ENCODE measurements at regions not wholly inside any gene's neighbourhood (a gene's known extent, or its start where the extent isn't known, plus 50 kb on each side); places are given as distances from the start of the nearest gene placed in this dataset.

DNA sequence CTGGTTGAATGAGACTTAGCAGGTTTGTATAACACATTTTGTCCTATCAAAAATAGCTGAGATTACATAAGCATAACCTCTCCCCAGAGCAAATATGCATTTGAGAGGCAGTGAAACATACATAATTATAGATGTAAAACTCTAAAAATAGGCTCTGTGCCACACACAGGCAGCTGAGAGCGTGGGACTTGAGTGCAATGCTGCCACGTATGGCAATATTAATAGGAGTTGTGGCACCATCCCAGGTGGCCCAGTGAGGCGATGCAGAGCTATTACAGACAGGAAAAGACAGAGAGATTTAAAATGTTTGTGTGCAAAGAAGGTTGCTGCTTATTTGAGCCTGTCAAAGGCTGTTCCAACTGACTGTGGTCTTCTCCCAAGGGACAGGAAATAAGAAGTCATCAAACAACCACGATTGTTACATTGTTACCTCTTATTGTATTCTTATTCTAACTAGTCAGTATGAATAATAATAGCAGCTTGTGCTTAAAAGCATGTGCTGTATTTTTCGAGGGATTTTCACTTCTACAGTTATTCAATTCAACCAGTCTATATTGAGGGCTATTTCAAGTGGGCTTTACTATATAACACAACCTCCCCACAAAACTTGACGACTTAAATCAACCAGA lies 116.5 kb downstream of the SALL1 start:
- DNase-seq = no peak

DNA sequence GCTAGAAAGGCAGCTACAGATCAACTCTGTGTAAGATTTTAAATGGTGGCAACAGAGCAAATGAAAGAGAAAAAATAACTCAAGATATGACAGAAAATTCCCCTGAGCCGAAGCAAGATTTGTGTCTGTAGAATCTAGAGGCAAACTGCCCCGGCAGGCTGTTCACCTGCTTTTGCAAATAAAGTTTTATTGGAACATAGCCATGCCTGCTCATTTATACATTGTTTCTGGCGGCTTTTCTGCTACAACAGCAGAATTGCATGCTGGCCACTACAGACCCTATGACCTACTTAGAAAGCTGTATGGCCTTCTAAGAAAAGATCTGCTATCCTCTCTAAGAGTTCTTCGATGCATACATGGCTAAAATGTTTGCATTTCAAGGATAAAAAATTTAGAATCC lies 119.5 kb downstream of the SALL1 start:
- DNase-seq = no peak

DNA sequence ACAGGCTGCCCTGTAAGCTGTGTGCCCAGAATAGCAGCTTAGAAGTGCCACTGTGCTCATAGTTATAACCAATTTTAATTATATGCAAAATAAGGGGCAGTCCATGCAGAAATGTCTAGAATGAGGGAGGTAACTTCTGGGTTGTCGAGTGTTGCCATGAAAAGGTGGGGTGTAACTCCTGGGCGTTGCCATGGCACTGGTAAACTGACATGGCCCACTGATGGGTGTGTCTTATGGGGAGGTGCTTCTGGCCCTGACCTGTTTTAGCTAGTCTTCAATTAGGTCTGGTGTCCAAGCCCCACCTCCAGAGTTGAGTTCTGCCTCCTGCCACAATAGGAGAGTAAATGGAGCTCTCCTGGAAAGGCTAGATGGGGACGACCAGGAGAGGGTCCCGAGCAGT lies 120.6 kb downstream of the SALL1 start:
- no peak for DNase-seq

DNA sequence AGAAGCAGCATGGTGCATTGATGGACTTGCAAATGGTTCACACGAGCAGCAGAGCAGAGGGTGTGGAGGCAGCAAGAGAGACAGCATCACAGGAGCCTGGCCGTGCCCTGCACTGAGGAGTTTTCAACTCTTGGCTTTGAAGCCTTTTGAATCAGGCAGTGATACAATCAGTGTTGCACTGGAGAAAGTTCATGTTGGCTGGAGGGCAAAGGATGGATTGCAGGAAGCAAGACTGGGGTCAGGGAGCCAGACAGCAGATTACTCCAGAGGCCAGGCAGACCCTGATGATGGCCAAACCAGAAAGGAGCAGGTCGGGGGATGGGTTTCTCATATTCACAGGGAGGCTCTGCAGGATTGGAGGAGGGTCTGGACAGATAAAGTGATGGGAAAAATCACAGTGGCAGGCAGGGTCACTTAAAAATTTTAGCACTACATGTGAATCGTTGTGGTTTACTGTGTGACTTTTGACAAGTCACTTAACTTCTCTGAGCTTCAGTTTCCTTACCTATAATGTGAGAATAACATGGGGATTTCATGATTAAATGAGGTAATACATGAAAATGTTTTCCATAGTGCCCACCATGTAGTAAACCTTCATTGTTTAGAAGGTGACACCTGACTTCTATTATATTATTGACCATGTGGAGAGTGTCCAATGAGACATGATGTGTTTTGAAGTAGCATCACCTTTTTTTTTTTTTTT lies 125.3 kb downstream of the SALL1 start:
- no peak for DNase-seq

DNA sequence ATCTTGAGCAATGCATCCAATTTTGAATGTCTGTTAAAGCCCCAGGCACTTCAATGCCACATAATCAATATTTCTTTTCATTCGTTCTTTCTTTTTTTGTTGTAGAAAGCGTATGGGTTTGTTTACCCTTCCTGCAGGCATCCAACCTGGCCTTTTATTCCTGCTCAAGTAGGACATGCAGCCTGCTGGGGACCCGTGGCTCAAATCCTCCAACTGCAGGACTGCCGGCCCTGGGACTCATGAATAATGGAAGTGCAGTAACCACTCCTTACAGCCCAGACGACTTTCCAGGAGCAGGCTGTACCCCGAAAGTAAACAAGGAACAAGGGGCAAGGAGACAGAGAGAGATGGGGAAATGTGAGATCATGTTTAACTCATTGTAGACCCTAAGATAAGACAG lies 126.4 kb downstream of the SALL1 start:
- no peak for DNase-seq

DNA sequence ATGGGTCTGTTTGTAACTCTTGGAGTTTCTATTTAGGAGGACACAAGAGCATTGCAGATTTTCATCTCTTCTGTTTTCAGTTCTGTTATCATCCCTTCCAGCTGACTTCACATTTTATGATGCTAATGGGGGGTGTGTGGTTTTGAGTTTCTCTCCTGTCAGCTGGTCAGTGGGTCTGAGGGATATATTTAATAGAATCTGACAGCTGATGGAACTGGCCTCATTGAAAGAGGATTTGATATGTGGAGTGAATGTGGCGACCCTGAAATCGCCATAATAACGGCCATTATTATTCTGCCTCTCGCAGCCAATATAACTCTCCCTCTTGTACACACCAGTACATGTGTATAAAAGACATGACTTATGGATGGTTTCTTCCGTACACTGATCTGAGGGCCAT lies 128.1 kb downstream of the SALL1 start:
- DNase-seq = no peak

DNA sequence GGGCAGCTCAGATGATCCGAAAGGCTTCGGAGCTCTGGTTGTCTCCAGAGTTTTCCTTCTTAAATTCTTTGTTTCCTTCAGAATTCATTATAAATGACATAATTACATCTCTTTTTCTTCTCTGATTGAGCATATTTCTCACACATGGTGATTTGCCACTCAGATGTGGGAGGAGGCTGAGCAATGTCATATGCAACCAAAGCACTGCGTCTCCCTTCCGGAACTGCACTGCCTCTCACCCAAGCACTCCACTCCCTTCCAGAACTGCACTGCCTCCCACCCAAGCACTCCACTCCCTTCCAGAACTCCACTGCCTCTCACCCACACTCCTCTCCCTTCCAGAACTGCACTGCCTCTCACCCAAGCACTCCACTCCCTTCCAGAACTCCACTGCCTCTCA lies 131.5 kb downstream of the SALL1 start:
- DNase-seq = no peak

DNA sequence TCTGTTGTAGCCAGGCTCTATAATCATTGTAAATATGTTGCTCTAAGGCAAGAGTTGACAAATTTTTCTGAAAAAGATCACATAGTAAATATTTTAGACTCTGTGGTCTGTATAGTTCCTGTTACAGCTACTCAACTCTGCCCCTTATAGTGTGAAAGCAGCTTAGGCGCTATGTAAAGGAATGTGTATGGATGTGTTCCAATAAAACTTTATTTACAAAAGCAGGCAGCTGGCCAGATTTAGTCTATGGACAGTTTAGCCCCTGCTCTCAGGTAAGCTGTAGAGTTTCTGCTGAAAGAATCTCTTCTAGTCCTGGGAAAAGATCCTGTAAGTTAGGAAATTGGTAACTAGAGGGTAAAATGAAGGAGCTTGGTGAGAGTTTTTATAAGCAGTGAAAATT lies 133.1 kb downstream of the SALL1 start:
- no peak for DNase-seq

DNA sequence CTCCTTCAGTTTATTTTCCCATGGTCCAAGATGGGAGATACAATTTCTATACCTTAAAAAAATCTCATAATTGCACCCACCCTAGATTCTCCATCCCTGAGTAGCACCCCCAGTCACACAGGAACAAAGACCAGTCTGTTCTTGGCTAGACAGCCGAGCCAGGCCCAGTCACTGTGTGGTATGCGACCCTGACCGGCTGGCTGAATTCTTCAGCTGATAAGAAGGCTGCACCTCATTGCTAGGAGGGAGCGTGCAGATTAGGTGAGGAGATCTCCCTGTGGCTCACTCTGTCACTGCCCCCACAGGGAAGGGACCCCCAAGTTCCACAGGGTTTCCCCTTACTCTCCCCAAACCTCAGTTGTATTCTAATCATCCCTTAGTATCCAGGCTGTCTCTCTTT lies 138.7 kb downstream of the SALL1 start:
- DNase-seq = no peak

DNA sequence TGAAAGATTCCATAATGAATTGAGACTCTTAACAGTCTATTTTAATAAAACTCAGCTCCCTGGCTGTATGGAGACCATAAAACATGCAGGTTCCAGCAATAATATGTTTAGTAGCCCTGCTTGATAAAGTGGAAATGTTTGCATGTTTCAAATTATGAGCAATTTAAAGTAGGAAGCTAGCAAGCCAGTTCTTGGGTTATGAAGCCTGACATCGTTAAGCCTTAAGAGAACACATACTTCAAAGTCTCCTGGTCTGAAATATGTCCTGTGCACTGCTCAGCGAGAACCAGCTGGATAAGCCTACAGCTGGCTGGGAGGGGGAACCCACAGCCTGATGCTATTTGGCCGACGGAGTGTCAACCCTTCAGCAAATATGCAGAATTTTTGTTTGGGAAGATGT lies 140.3 kb downstream of the SALL1 start:
- DNase-seq = no peak

DNA sequence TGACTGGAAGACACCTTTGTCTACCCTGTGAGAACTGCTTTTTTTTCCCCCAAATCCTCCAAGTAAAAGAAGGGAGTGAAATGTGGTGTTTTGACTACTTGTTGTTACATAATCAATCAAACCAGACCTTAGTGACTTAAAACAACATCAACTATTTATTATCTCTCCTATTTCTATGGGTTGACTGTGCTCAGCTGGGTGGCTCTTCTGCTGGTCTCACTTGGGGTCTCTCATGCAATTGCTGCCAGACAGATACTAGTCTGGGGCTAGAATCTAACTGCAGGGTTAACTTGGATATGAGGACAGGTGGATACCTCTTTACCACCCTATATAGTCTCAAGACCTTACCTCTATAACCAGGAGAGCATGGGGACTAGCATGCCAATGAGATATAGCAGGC lies 141.3 kb downstream of the SALL1 start:
- DNase-seq = no peak

DNA sequence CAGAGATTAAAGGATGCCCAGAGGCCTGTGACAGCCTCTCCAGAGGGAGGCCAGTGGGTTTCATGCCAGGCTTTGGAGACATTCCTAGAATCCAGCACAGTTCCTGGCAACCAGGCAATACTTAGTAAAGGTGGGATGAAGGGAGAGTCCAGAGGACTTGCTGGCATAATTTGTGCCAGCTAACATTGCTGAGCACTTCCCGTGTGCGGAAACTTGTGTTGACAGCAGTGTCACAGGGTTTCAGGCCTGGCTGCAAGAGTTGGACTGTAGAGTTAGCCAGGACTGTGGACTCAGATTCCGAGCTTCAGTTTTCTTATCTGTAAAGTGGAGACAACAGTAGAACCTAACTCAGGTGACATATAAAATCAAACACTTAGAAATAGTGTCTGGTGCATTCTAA lies 141.7 kb downstream of the SALL1 start:
- no peak for DNase-seq

DNA sequence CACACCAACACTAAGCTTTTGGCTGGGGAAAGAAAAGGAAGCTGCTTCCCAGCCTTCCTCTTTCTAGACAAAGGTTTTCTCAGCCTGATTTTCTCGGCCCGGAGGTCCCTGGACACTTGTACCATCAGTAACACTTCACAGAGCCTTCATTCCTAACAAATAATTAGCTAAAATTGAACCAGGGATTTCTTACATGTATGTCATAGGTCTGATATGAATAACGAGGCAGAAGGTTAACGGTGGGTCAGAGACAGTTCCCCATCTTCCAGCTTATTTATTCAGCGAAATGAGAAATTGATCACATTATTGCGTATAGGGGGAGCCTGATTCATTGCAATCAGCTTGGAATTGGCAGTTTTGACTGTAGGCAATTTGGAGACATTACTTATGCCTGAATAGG lies 142.5 kb downstream of the SALL1 start:
- no peak for DNase-seq

DNA sequence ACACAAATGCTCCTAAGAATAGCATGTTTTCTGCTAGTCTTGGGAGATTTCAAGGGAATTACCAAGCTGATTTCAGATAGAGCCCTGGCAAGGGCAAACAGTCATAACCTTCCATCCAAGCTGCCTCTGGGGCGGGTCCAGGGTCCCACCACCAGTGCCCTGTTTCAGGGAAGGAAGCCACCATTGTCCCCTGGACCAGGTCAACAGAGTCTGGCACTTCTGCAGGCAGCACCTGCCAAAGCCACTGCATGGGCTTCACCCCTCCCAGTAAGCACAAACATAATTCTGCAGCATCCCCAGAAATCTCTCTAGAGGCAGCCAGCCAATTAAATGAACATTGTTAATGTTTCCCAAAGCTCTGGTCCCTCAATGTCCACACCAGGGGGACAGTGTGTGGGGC lies 143.0 kb downstream of the SALL1 start:
- DNase-seq = no peak

DNA sequence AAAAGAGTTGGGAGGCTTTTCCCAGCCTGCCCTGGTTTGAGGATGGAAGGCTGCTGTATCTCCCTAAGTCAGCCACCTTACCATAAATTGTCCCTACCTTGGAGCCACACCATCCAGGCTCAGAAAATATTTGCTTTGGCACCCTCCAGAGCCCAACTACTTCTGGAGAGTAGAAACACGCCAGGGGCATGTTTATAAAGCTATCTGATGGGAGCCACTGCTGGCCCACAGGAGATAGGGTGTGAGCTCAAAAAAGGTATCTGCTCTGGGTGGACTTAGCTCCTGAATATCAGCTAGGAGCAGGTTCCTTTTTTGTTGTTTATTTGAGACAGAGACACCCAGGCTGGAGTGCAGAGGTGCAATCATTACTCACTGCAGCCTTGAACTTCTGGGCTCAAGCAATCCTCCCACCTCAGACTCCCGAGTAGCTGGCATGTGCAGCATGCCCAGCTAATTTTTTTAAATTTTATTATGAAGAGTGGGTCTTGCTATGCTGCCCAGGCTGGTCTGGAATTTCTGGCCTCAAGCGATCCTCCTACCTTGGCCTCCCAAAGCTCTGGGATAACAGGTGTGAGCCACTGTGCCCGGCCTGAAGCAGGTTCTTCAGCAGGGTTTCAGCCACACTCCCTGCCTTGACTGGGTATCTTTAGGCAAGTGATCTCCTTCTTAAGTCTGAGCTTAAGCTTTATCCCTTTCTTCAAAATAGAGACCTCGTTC lies 147.1 kb downstream of the SALL1 start:
- no peak for DNase-seq

DNA sequence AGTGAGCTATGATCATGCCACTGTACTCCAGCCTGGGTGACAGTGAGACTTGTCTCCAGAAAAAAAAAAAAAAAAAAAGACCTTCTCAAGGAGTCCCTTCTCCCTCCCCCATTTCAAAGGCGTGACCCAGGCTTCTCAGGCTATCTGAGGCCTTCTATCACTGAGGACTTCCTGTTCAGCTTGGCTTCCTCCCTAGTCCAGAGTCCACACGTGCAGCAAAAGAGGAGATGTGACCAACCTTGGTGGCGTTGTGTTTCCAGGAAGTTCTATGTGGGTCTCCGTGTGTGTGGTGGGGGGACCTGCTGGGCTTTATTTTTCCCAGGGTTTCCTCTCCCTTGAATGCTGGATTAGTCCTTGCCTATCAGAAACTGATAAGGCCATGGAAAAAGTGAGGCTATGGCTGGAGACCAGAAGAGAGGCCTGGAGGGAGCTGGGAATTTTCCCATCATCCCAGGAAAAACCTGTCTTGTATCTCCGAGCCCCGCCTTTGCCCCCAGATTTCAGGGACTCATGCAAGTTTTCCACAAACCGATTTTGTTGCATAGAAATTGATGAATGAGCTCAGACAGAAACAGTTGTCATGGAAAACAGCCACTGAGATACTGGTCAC lies 148.1 kb downstream of the SALL1 start:
- no peak for DNase-seq

DNA sequence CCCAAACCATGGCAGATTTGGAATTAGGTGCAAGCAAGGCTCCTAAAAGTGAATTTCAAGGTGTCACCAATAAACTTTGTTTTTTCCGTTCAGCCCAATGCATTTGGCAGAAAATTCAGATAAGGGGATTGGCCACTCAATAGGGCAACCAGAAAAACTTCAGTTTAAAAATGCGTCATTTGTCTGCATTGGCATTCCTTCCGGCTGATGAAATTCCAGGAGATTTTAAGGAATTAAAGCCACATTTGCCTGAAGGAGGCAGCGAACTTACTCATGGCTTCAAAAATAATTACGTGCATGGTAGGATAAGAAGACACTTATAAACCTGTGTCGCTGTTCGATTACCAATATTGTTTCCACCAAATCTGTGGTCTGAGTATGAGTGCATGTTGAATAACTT lies 151.9 kb downstream of the SALL1 start:
- DNase-seq = no peak

DNA sequence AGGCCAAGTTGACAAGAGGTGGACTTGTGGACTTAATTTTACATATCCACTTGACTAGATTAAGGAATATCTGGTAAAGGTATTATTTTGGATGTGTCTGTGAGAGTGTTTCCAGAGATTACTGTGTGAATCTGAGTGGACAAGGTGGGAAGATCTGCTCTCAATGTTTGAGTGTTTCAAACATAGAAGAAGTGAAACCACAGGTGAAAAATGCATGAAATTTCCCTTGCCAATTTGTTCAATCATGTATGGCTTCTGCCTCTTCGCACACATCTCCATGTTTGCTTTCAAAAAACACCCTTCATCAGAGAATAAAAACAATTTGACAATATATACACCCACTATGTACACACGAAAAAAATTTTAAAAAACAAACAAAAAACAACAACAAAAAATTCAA lies 152.7 kb downstream of the SALL1 start:
- DNase-seq = no peak

DNA sequence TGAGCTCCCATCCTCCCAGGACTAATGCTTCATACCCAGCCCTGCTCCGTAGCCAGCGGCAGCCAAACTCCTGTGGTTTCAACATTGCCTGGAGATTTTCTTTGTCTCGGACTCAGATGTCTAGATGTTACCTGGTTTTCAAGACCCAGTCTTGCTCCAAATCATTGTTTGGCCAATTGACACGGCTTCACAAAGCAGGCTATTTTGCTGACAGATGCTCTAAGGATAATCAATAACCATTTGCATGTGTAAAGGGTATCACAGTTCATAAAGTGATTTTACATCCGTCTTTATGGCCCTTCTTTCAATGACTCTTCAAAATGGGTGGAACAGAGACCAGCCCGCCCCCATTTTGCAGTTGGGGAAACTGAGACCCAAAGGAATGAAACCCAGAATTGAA lies 153.4 kb downstream of the SALL1 start:
- DNase-seq = no peak

DNA sequence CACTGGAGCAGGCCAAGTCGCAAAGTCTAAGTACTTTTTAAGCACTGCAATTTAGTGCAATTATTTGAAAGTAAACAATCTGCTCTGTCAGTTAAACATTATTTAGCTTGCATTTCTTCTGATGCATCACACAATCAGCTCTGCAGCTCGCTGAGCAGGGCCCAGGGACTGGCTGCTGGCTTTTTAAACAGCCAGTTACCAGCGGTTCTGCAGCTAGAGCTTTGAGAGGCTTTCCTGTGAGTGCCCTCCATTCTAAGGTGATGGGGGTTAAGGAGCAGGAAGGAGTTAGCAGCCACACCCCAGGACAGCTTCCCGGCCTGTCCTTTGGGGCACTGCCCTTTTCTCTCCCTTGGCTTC lies 154.3 kb downstream of the SALL1 start:
- no peak for DNase-seq

DNA sequence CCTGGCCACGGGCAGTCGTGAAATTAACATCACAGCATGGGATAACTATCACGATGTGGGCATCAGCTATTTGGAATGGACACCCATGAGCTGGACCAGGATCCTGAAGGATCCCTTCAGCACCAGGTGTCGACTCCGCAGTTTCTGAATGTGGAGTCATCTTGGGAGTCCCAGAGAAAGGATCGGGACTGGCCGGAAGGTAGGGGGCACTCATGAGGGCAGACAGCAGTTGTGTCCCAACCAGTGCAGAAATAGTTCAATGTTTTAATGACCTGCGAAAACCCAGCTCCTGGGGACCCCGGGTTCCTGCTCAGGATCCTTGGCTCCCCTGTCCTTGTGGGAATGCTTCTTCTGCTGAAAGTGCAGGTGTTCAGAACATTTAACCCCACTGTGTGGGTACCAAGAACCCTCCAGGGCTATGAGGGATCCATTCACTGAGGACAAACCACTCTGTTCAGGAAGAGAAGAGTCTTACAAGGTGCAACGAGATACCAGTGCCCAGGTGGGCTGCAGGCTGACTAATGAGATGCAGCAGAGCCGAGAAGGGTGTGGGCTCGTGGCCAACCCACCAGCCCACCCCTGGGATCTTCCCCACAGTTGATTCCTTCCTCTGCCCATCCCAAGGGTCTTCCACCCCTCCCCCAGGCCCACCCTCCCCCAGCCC lies 154.8 kb downstream of the SALL1 start:
- DNase-seq = no peak

DNA sequence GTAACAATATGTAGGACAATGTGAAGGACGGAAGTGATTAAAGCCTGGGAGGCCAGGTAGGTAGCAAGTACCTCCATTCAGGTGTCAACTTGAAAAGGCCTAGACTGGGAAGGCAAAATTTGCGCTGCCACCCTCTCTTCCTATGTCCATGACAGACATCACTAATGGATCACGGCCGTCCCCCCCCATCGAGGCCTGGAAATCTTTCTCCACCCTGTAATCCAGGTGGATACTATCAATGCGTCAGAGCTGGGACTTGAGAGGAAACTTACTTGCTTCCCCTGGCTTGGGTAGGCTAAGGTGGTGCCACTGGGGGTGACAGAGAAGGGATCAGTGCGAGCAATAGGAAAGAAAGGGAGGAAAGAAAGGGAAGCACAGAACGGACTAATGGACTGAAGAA lies 156.1 kb downstream of the SALL1 start:
- no peak for DNase-seq

DNA sequence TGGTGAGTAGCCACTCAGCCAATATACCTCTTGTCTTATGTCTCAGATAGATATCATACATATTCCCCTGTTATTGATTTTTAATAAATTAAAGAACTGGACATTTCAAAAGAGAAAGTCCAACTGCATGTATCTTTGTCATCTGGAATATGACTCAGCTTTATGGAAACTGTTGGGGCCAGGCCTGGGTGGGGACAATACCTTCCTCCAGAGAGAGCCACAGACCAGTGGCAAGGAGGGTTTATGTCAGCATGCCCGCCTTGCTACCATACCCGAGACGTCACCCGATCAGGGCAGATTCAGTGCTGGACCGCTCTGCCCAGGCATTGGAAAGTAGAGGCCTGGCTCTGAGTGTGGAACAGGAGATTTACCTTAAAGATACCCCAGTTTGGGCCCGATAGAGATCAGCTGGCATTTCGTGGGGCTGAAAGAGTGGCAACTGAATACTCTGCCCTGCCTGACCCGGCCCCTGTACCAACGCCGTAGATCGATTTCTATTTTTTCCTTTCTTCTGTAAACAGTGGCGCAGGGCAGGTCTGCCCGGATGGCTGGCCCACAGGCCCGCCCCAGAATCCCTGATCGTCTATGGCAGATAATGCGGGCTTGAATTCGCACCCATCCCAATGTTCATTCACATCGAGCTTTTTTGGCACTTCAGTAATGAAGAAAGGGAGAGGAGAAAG lies 158.6 kb downstream of the SALL1 start:
- DNase-seq = no peak
